Heart left ventricle (tissue), 13 donors: ENCODE measurements at regions not wholly inside any gene's neighbourhood (a gene's known extent, or its start where the extent isn't known, plus 50 kb on each side); places are given as distances from the start of the nearest gene placed in this dataset.
"Not testable (repeated sequence)": the region's sequence is repeated elsewhere in the genome, so short reads cannot be mapped to it uniquely, and the experiment has no call there.

Source experiments
- CTCF ChIP-seq, 12 donors: fragments of 200-600 bp; sonication (generic) in 4 of 12; IDR thresholded peaks; one replicate each; pipeline versions ENCODE4 v1.5.0 to v1.8.0; 2018 to 2022; ENCODE audit warnings: antibody characterized with exemption in 12 of 12, mild to moderate bottlenecking in 5 of 12
- POLR2A ChIP-seq, 2 donors: fragments of 450-650 bp; IDR thresholded peaks; one replicate each; pipeline ENCODE4 v1.6.1; 2017; ENCODE audit warnings: antibody characterized with exemption in 2 of 2, mild to moderate bottlenecking in 2 of 2, moderate library complexity in 2 of 2
- donor health status: ischemic (EF 13 %, LVEDD 7.1; RV severe dilation, severe dysfunction).
- donor health status: DM: no; HTN: yes; CAD: no.
- donor health status: DM: no; HTN: no; CAD: no.
- donor health status: ischemic (EF 25% LVEDD 6.9; RV normal size, moderate dysfunction).
- donor health status: ischemic (EF 25% LVEDD 5.7; RV mildly dilated, moderate dysfunction).
- donor health status: ischemic (EF 35%, LVEDD 5.7; RV mildly dilated, moderate dysfunction).
- donor health status: nonischemic (EF 11% LVEDD 7.7; RV severe dilation, severe dysfunction).
- donor health status: DM: yes; HTN: yes; CAD: no.
- donor health status: PGD.
- donor health status: ischemic (EF 29% LVEDD 5.4; RV normal size, mild dysfunction).
- donor health status: nonischemic (EF 23%, LVEDD 6.1; RV moderate dilation, normal function).

DNA sequence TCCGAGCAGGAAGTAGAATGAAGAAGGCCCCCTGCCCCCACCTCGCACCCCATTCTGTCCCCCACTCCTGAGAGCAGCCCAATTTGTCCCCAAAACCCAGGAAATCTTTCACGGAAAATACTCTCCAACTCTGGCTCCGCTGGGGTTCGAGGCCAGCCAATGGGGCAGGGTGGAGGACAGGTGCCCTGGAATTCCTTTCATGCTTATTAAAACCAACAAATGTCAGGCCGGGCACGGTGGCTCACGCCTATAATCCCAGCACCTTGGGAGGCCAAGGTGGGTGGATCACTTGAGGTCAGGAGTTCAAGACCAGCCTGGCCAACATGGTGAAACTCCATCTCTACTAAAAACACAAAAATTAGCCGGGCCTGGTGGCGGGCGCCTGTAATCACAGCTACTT lies 214.9 kb downstream of the TFCP2L1 start:
- TF ChIP-seq CTCF, POLR2A (IDR thresholded peaks at IDR 0.05): not testable (repeated sequence)
